ELR (cell line): ENCODE measurements at regions not wholly inside any gene's neighbourhood (a gene's known extent, or its start where the extent isn't known, plus 50 kb on each side); places are given as distances from the start of the nearest gene placed in this dataset.

Source experiments
- DNase-seq: peaks from one replicate; pipeline ENCODE4 v3.0.0-alpha.2; 2015; ENCODE audit warnings: low read depth

- DNase-seq: no peak
Observed at GRCh38 chr22:48098243-48098920, 1335.9 kb downstream of the TBC1D22A start.

DNA sequence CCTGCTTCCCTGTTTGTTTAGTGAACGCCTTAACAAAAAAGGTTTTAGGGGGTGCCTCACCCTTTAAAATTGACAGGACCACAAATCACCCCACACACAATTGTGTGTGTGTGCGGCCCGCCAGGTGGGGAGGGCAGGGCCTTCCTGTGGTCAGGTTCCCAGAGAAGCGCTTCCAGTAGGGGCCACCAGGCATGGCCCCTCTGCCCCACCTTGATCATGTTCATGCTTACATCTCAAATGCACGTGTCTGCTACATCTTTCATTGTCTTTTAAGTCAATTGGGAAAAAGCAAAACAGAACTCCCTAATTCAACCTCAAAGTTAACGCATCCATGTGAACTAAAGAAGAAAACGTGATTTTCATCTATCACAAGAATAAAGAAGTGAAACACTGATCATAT is 1335.3 kb downstream of the TBC1D22A start:
- no peak for DNase-seq

DNA sequence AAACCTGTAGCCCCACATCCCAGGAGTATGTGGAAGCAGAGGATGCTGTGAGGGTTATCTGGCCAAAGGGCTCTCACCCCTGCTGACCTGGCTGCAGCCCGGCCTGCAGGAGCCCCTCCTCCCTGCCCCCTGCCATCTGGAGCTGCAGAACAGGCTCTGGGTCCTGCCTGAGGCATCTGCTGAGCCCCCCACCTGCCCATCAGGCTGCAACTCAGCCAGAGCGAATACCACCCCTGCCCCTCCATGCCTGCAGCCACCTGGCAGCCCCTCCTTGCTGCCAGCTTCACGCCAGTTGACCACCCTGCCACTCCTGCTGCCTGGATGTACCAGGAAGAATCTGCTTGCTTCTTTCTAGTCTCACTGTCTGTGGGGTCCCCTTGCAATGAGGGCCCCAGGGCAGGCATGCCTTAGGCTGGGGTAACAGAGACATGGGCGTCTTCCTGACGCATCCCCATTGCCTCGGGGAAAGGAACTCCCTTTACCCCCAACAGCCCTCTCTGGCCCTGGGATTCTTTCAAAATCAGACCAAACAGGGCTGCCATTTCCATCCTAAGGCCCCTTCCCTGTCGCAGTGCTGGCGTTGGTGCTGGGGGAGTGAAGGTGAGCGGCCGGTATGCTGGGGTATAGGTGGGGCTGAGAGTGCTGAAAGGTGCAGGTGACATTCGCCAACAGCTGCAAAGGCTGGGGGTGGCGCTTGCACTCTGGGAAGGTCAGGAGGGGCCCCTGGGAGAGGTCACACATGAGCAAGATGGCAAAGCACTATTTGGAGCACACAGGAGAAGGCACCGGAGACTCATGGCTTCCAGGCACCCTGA is 1334.6 kb downstream of the TBC1D22A start:
- no peak for DNase-seq

DNA sequence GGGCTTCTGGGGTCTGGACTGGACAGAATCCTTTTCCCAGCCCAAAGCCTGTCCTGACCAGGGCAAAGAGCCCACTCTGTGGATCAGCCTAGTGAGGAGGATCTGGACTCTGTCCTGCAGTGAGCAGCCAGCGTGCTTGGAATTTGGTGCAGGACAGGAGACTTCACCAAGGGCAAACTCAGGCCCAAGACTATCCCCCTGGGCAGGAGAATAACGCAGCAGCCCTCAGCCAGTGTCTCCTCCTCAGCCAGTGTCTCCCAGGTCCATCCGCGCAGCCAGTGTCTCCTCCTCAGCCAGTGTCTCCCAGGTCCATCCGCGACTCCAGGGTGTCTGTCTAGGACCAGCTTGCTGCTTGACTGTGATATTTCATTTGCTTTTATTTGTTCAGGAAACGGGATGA is 1334.0 kb downstream of the TBC1D22A start:
- no peak for DNase-seq

- no peak for DNase-seq
Observed at GRCh38 chr22:48093981-48094380, 1331.5 kb downstream of the TBC1D22A start.

DNA sequence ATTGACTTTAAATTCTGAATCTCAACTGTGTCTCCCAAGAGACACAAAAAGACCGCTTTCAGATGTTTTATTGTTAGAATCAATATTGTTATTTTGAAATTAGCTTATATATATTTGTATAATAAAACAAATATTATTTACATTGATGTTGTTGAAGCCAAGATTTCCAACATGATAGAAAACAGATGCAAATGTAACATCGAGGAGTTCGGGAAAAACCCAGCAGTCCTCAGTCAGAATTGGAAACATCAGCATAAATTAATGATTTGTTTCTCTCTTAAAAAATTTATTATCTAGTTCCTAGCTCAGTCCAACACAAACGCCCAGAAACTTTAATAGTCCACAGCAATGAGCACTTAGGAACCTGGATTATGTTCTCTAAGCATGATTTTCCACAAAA is 1330.4 kb downstream of the TBC1D22A start:
- no peak for DNase-seq

DNA sequence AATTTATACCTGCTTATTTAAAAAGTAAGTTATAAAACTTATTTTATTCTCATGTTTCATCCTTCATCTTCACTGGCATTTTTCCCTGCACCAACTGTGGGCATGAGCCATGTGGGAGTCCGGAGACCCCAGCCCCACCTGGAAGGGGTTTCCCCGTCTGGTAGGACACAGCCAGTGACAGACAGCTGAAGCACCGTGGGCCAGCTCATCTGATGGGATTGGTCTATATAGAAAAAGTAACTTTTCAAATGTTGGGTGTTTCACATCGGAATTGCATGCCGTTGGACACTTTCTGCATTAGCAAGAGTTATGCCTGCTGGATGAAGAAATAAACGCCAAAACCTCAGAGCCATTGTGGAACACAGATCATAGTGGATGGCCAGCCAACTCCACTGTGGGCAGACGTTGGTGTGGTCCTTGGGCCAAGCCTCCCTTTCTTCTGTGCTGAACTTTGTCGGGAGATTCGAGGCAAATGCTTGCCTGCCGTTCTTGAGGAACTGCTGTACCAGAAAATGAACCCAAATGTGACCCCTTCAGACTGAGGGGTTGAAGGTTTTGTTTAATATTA is 1329.3 kb downstream of the TBC1D22A start:
- DNase-seq: no peak

DNA sequence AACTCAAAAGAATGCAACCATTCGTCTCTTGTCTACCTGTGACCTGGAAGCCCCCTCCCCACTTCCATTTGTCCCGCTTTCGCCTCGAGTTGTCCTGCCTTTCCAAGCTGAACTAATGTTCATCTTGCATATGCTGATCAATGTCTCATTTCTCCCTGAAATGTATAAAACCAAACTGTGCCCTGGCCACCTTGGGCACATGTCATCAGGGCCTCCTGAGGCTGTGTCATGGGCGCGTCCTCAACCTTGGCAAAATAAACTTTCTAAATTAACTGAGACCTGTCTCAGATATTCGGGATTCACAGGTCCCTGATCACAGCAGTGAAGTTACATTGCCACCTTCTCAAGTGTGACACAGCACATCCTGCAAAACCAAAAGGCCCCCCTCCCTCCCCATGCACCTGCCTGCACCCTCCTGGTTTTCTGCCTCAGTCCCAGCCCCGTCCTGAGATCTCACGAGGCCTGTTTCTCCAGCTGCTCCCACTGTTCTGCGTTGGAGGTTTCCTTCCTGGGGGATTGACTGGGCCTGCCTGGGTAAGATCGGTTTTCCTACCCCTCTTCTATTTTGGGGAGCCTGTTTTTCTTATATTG is 1328.7 kb downstream of the TBC1D22A start:
- DNase-seq: no peak

DNA sequence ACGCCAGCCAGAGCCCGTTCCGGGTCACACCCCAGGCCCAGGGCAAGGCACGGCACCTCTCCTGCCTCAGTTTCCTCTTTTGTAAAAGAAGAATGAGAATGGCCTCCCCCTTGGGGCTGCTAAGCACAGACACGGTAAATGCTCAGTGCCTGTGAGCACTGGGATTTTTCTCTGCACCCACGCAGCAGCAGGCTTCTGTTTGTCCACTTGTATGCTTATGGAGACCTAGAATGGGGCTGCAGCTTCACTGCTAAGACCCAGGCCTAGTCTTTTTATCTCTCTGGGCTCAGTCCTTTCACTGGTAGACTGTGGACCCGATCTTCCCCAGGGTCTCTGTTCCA is 1327.9 kb downstream of the TBC1D22A start:
- DNase-seq: no peak

GRCh38 chr22:48089601-48090331 is 1327.3 kb downstream of the TBC1D22A start:
- no peak for DNase-seq

- DNase-seq: no peak
Observed at GRCh38 chr22:48088926-48089536, 1326.6 kb downstream of the TBC1D22A start.

GRCh38 chr22:48088251-48088650 is 1325.8 kb downstream of the TBC1D22A start:
- DNase-seq: no peak

- no peak for DNase-seq
Observed at GRCh38 chr22:48085901-48086645, 1323.6 kb downstream of the TBC1D22A start.

GRCh38 chr22:48084729-48085050 is 1322.2 kb downstream of the TBC1D22A start:
- DNase-seq: no peak

DNA sequence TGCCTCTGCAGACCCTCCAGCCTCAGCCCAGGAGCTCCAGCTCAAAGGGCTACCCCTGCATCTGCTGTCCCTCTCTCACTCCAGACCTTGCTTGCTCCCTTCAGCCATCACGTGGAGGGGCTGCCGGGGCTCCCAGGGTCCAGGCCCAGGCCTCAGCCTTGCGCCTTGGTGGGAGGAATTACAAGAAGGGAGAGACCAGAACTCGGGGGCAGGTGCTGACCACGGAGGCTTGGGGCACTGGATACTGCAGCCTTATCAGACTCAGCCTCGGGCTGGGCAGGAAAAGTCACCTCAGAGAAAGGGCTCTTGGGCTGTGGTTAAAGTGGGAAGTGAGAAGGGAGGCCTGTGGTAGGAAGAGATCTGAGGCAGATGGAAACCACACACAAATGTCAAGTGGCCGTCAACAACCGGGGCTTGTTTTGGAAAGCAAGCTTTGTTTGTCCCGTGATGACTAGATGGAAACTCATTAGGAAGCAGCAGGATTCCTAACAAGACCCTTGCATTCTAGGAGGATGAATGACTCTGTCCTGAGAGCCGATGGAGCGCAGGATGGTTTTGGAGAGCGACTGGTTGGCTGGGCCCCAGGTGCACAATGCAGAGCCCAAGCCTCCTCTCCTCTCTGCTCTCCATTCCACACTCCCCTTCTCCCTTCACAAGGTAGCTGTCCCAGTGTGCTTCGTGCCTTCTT is 1321.7 kb downstream of the TBC1D22A start:
- no peak for DNase-seq

DNA sequence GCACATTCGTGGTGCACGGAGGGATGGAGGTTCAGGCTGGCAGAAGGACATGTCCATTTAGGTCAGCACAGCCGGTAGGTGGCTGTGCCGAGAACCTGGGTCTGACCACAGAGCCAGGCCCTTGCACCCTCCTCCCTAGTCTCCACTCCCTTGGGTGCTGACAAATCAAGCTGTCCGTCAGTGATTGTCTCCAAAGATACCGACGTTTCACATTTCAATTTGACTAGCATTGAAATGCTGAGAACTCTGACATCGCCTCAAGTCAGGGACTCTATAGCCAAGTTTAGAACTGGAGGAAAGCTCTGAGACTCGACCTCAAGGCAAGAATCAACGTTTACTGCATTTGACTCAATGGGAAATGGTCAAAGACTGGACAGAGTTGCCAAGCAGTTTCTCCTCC is 1321.1 kb downstream of the TBC1D22A start:
- no peak for DNase-seq

DNA sequence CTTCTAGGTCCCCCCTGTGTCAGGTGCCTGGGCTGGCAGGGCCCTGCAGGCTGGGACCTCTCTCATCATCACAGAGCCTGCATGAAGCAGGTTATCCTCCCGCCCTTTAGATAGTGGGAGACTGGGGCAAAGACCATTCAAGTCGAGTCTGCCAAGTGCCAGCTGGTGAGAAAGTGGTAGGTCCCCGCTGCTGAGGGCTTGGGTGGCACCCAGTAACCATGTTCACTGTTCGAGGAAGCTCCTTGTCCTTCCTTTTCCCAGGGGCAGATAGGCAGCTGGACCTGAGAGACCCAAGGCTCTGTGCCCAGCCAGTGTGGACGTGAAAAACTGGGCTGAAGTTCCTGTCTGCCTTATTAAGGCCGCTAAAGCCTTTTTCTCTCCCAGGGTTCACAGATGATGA is 1319.8 kb downstream of the TBC1D22A start:
- DNase-seq: no peak

GRCh38 chr22:48081281-48081680 is 1318.8 kb downstream of the TBC1D22A start:
- DNase-seq: no peak

GRCh38 chr22:48080316-48081165 is 1318.1 kb downstream of the TBC1D22A start:
- DNase-seq: no peak
